GM12878 (cell line): ENCODE measurements at regions not wholly inside any gene's neighbourhood (a gene's known extent, or its start where the extent isn't known, plus 50 kb on each side); places are given as distances from the start of the nearest gene placed in this dataset.

Experiments used
- ATAC-seq: fragments of 200-7000 bp; cut with Tn5 transposase; 3 replicates; pipeline ENCODE4 v1.9.1; 2020; ENCODE audit warnings: mild to moderate bottlenecking, moderate library complexity
- BruUV-seq: library from RNA; stranded (reverse); fragments of 400-500 nt; replicated peaks from 2 replicates; lab custom pipeline; 2021; lab: Mats Ljungman, UMichigan
- CTCF ChIA-PET: fragments of 300-600 bp; sonication (Branson Sonifier 250); formaldehyde crosslinking; extraction: SDS; loops from one replicate; lab custom pipeline; 2021; ENCODE audit warnings: inconsistent platforms; lab: Yijun Ruan, JAX
- POLR2A ChIA-PET: fragments of 350-600 bp; formaldehyde crosslinking; extraction: SDS; loops from one replicate; lab custom pipeline; 2021; ENCODE audit warnings: inconsistent platforms; lab: Charles Lee
- RAD21 ChIA-PET: fragments of 300-600 bp; sonication (Branson Sonifier 250); formaldehyde crosslinking; loops from one replicate; lab custom pipeline; 2023; ENCODE audit warnings: antibody characterized with exemption; ENCODE audit not compliant: unreplicated experiment; lab: Charles Lee
- SMC1A ChIA-PET: fragments of 300-600 bp; sonication (Branson Sonifier 250); formaldehyde crosslinking; loops from one replicate; lab custom pipeline; 2023; ENCODE audit not compliant: unreplicated experiment, uncharacterized antibody; lab: Charles Lee
- DNase-seq: peaks from one replicate; pipeline ENCODE4 v3.0.0-alpha.2; 2011; ENCODE audit warnings: low read depth, low spot score
- FAIRE-seq: peaks from 3 replicates; lab custom pipeline; 2011; peaks lifted over from hg19 to GRCh38; lab: Jason Lieb, UNC
- H2AFZ ChIP-seq: 2 replicates; pipeline ENCODE4 v1.6.0; 2011; ENCODE audit warnings: low read depth, low read length, control low read depth; ENCODE audit not compliant: control insufficient read depth
- H3K27ac ChIP-seq: 2 replicates; pipeline ENCODE4 v1.5.1; 2011; ENCODE audit warnings: control low read depth; ENCODE audit not compliant: control insufficient read depth, insufficient read depth
- H3K27me3 ChIP-seq, 2 experiments: replicated peaks in 1 of 2; 2 replicates each; pipeline versions ENCODE4 v1.6.0 to v1.6.1; 2011; ENCODE audit warnings: low read length in 1 of 2; ENCODE audit not compliant: control insufficient read depth in 2 of 2, insufficient read depth in 2 of 2
- H3K36me3 ChIP-seq, 2 experiments: 2 replicates each; pipeline ENCODE4 v1.5.1; 2011; ENCODE audit warnings: low read length in 1 of 2; ENCODE audit not compliant: control insufficient read depth in 2 of 2, insufficient read depth in 2 of 2
- H3K4me1 ChIP-seq: 2 replicates; pipeline ENCODE4 v1.6.1; 2011; ENCODE audit warnings: mild to moderate bottlenecking, low read length, moderate library complexity, mixed read lengths; ENCODE audit not compliant: control insufficient read depth, insufficient read depth
- H3K4me2 ChIP-seq: 2 replicates; pipeline ENCODE4 v1.6.0; 2011; ENCODE audit warnings: control low read depth; ENCODE audit not compliant: control insufficient read depth, insufficient read depth
- H3K4me3 ChIP-seq: fragments of 200-600 bp; sonication (generic); 2 replicates; pipeline ENCODE4 v1.5.1; 2016
- H3K79me2 ChIP-seq: 2 replicates; pipeline ENCODE4 v1.6.0; 2011; ENCODE audit warnings: low read length; ENCODE audit not compliant: control insufficient read depth, insufficient read depth
- H3K9ac ChIP-seq: 2 replicates; pipeline ENCODE4 v1.8.0; 2011; ENCODE audit warnings: low read length, control low read depth, mixed read lengths; ENCODE audit not compliant: control insufficient read depth, insufficient read depth
- H3K9me3 ChIP-seq: replicated peaks from 3 replicates; pipeline ENCODE4 v1.5.1; 2011; ENCODE audit warnings: mild to moderate bottlenecking, low read length; ENCODE audit not compliant: control insufficient read depth, insufficient read depth
- H4K20me1 ChIP-seq: 2 replicates; pipeline ENCODE4 v1.6.0; 2011; ENCODE audit not compliant: control insufficient read depth, insufficient read depth
- FOS ChIP-seq: IDR thresholded peaks from 3 replicates; pipeline ENCODE4 v1.6.1; 2011; ENCODE audit warnings: borderline replicate concordance; ENCODE audit not compliant: insufficient read length; ENCODE audit errors: extremely low read depth
- GABPA ChIP-seq: IDR thresholded peaks from 2 replicates; pipeline ENCODE4 v1.6.1; 2014; ENCODE audit warnings: antibody characterized with exemption, low read depth, mild to moderate bottlenecking, inconsistent platforms
- NFIC ChIP-seq: IDR thresholded peaks from 2 replicates; pipeline ENCODE4 v1.6.1; 2012; ENCODE audit warnings: low read depth, mild to moderate bottlenecking, inconsistent platforms, low read length, moderate library complexity
- TCF7 ChIP-seq: IDR thresholded peaks from 2 replicates; pipeline ENCODE4 v1.6.1; 2014; ENCODE audit warnings: antibody characterized with exemption, borderline replicate concordance
- WGBS: methylation state at CpG from one replicate; pipeline ENCODE4 v1.1.6; 2016; ENCODE audit warnings: low lambda C conversion rate; ENCODE audit not compliant: insufficient replicate concordance, insufficient coverage; ENCODE audit errors: missing lambda C conversion rate; 5-methylcytosine and 5-hydroxymethylcytosine counted together
- in situ Hi-C: fragments of 300-500 bp; cut with MboI; formaldehyde crosslinking; loops from 9 replicates; pipeline ENCODE4 v1.14.3; 2018; ENCODE audit warnings: mixed read lengths
- intact Hi-C: fragments of 100-400 bp; cut with micrococcal nuclease; formaldehyde crosslinking; loops from one replicate; pipeline ENCODE4 v1.14.2; 2022; ENCODE audit not compliant: unreplicated experiment
- TF ChIP-seq, protein P1 (sequence below): fragments of 450-650 bp; IDR thresholded peaks from 2 replicates; pipeline ENCODE4 v1.6.1; 2016; ENCODE audit warnings: mild to moderate bottlenecking
- TF ChIP-seq, protein P2 (sequence below): fragments of 450-650 bp; IDR thresholded peaks from 2 replicates; pipeline ENCODE4 v1.6.1; 2016; ENCODE audit warnings: mild to moderate bottlenecking, moderate library complexity, borderline replicate concordance
- TF ChIP-seq, protein P3 (sequence below): fragments of 450-650 bp; IDR thresholded peaks from 2 replicates; pipeline ENCODE4 v1.6.1; 2017; ENCODE audit warnings: borderline replicate concordance
- TF ChIP-seq, protein P4 (sequence below): IDR thresholded peaks from 2 replicates; pipeline ENCODE4 v1.6.1; 2012; ENCODE audit warnings: low read depth, low read length, improper control_type of control experiment

DNA sequence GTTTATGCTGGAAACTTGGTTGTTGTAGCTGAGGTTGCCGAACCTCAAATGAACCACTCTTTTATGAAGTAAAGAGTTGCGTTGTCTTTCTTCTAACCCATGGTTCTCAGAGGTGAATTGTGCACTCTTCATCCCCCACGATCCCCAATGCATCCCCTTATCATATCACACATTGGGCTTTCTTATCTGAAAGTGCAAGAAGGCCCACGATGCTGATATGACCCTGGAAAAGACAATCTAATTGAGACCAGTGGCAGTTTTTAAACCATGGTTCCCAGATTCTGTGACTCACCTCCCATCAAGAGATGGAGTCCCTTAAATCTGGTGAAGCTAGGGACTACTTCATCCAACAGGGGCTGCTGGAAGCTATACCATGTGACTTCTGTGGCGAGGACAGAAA, 156.3 kb upstream of the IRX3 start:
- CTCF ChIA-PET, result no interaction called here
- RAD21 ChIA-PET, result no interaction called here
- TF ChIP-seq GABPA (no peak), FOS (no peak), NFIC (no peak), TCF7 (no peak)
- TF ChIP-seq, protein P1, sequence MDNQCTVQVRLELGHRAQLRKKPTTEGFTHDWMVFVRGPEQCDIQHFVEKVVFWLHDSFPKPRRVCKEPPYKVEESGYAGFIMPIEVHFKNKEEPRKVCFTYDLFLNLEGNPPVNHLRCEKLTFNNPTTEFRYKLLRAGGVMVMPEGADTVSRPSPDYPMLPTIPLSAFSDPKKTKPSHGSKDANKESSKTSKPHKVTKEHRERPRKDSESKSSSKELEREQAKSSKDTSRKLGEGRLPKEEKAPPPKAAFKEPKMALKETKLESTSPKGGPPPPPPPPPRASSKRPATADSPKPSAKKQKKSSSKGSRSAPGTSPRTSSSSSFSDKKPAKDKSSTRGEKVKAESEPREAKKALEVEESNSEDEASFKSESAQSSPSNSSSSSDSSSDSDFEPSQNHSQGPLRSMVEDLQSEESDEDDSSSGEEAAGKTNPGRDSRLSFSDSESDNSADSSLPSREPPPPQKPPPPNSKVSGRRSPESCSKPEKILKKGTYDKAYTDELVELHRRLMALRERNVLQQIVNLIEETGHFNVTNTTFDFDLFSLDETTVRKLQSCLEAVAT, result no peak
- TF ChIP-seq, protein P2, sequence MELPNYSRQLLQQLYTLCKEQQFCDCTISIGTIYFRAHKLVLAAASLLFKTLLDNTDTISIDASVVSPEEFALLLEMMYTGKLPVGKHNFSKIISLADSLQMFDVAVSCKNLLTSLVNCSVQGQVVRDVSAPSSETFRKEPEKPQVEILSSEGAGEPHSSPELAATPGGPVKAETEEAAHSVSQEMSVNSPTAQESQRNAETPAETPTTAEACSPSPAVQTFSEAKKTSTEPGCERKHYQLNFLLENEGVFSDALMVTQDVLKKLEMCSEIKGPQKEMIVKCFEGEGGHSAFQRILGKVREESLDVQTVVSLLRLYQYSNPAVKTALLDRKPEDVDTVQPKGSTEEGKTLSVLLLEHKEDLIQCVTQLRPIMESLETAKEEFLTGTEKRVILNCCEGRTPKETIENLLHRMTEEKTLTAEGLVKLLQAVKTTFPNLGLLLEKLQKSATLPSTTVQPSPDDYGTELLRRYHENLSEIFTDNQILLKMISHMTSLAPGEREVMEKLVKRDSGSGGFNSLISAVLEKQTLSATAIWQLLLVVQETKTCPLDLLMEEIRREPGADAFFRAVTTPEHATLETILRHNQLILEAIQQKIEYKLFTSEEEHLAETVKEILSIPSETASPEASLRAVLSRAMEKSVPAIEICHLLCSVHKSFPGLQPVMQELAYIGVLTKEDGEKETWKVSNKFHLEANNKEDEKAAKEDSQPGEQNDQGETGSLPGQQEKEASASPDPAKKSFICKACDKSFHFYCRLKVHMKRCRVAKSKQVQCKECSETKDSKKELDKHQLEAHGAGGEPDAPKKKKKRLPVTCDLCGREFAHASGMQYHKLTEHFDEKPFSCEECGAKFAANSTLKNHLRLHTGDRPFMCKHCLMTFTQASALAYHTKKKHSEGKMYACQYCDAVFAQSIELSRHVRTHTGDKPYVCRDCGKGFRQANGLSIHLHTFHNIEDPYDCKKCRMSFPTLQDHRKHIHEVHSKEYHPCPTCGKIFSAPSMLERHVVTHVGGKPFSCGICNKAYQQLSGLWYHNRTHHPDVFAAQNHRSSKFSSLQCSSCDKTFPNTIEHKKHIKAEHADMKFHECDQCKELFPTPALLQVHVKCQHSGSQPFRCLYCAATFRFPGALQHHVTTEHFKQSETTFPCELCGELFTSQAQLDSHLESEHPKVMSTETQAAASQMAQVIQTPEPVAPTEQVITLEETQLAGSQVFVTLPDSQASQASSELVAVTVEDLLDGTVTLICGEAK, result no peak
- TF ChIP-seq, protein P3, sequence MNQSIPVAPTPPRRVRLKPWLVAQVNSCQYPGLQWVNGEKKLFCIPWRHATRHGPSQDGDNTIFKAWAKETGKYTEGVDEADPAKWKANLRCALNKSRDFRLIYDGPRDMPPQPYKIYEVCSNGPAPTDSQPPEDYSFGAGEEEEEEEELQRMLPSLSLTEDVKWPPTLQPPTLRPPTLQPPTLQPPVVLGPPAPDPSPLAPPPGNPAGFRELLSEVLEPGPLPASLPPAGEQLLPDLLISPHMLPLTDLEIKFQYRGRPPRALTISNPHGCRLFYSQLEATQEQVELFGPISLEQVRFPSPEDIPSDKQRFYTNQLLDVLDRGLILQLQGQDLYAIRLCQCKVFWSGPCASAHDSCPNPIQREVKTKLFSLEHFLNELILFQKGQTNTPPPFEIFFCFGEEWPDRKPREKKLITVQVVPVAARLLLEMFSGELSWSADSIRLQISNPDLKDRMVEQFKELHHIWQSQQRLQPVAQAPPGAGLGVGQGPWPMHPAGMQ, result no peak
- TF ChIP-seq, protein P4, sequence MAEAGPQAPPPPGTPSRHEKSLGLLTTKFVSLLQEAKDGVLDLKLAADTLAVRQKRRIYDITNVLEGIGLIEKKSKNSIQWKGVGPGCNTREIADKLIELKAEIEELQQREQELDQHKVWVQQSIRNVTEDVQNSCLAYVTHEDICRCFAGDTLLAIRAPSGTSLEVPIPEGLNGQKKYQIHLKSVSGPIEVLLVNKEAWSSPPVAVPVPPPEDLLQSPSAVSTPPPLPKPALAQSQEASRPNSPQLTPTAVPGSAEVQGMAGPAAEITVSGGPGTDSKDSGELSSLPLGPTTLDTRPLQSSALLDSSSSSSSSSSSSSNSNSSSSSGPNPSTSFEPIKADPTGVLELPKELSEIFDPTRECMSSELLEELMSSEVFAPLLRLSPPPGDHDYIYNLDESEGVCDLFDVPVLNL, result no peak
- no peak overlapping the region for H3K9ac ChIP-seq
- SMC1A ChIA-PET, result no interaction called here
- intact Hi-C loops, result no loop called here
- 16% methylated on average over 5 of the region's 5 CpGs for WGBS
- H3K27me3 ChIP-seq, result no peaks in the 10 kb centered on the region; a peak in 1 of 4 replicates
- no peaks in the 10 kb centered on the region for H3K9me3 ChIP-seq
- in situ Hi-C loops, result no loop called here
- FAIRE-seq (no peak), DNase-seq (no peak), ATAC-seq (no peak)
- BruUV-seq, result no TSS peak
- H3K4me3 ChIP-seq, result no peak overlapping the region
- no peak overlapping the region for H2AFZ ChIP-seq
- no peaks in the 10 kb centered on the region for H3K4me1 ChIP-seq
- H3K79me2 ChIP-seq, result no peaks in the 10 kb centered on the region
- POLR2A ChIA-PET, result no interaction called here
- no peaks in the 10 kb centered on the region for H3K36me3 ChIP-seq
- H3K27ac ChIP-seq, result no peak overlapping the region
- H4K20me1 ChIP-seq, result no peaks in the 10 kb centered on the region
- no peak overlapping the region for H3K4me2 ChIP-seq
